ENCODE measurements at regions not wholly inside any gene's neighbourhood (a gene's known extent, or its start where the extent isn't known, plus 50 kb on each side); places are given as distances from the start of the nearest gene placed in this dataset.

DNA sequence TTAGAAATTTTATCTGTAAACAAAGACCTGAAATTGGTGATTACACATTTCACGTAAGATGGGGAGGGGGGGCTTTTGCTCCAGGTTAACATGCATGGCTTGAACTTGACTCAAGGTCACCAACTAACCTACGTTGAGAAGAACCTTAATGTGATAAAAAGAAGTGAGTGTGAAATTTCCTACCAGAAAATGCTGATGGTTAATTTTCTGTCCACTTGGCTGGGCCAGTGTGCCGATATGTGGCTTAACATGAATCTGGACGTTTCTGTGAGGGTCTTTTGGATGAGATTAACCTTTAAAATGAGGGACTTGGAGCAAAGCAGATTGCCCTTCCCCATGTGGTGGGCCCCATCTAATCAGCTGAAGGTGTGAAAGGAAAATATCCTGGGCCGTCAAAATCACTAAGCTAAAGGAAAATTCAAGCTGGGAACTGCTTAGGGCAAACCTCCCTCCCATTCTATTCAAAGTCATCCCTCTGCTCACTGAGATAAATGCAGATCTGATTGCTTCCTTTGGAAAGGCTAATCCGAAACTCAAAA lies 107.3 kb upstream of the ENPP6 start:
- DNase-seq (ENCODE audit: extremely low spot score), result no peak
- ChIA-PET POLR2A (no interaction called here), CTCF (interaction anchor here (0.6 kb wide), 1 partner anchor 181 kb away, joined by 3 read pairs; no protein-coding TSS in a partner anchor)
- TF ChIP-seq BHLHE40 (IDR thresholded peaks at IDR 0.05; ENCODE audit: borderline replicate concordance) (no peak), FOXK2 (IDR thresholded peaks at IDR 0.05) (no peak), HDGF (IDR thresholded peaks at IDR 0.05; ENCODE audit: borderline replicate concordance) (no peak), ZNF384 (IDR thresholded peaks at IDR 0.05) (no peak), FOXM1 (IDR thresholded peaks at IDR 0.05; ENCODE audit: borderline replicate concordance) (no peak), LEF1 (IDR thresholded peaks at IDR 0.05; ENCODE audit: borderline replicate concordance) (no peak), L3MBTL2 (conservative IDR thresholded peaks at IDR 0.05) (no peak), ELF4 (IDR thresholded peaks at IDR 0.05) (no peak), FOXA1 (IDR thresholded peaks at IDR 0.05) (no peak), TARDBP (IDR thresholded peaks at IDR 0.05) (no peak), PKNOX1 (IDR thresholded peaks at IDR 0.05) (no peak), SUZ12 (IDR thresholded peaks at IDR 0.05) (no peak), SP1 (IDR thresholded peaks at IDR 0.05) (no peak)

DNA sequence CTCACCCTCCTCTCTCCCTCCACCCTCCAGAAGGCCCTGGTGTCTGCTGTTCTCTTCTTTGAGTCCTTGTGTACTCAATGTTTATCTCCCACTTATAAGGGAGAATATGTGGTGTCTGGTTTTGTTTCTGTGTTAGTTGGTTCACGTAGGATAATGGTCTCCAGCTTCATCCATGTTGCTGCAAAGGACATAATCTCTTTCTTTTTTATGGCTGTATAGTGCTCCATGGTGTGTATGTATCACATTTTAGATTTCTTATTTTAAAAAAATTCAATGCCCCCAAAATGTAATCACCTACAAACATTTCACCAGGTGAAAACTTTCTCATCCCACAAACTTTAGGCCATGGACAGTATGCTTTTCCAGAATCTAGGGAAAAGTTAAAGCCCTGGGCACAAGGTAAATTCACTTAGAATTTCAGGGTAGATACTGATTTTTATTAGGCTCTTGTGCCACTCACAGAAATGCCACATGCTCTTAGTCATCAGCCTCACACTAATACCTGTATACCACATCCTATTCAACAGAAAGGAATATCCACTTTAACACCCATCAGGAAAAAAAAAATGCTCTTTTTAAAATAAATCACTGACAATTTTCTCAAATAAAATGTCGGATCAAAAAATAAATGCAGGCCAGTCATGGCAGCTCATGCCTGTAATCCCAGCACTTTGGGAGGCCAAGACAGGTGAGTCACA lies 104.8 kb upstream of the ENPP6 start:
- TF ChIP-seq FOXM1 (IDR thresholded peaks at IDR 0.05; ENCODE audit: borderline replicate concordance) (no peak), TARDBP (IDR thresholded peaks at IDR 0.05) (no peak), ELF4 (IDR thresholded peaks at IDR 0.05) (no peak), PKNOX1 (IDR thresholded peaks at IDR 0.05) (no peak), FOXA1 (IDR thresholded peaks at IDR 0.05) (no peak), HDGF (IDR thresholded peaks at IDR 0.05; ENCODE audit: borderline replicate concordance) (no peak), FOXK2 (IDR thresholded peaks at IDR 0.05) (no peak), L3MBTL2 (conservative IDR thresholded peaks at IDR 0.05) (no peak)
- ChIA-PET POLR2A (no interaction called here), CTCF (no interaction called here)
- DNase-seq (ENCODE audit: extremely low spot score), result no peak

DNA sequence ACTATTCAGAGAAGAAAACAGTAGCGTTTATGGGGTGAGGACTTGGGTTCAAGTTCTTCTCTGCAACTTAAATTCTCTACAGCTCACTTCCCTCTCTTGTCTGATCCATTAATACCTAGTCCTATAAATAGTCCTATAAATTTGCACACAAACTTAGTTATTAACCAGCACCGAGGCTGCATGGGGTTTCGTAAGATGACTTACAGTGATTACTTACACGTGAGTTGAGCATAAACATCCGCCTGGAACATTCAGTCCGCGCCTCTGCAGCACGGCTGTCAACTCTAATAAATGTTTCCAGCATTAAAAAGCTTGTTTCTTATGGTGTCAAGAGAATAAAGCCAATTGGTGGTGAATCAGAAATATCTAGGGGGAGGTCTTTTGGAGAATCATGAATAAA lies 103.0 kb upstream of the ENPP6 start:
- ChIA-PET CTCF (no interaction called here), POLR2A (no interaction called here)
- no peak for DNase-seq (ENCODE audit: extremely low spot score)
- TF ChIP-seq L3MBTL2 (conservative IDR thresholded peaks at IDR 0.05), result no peak

DNA sequence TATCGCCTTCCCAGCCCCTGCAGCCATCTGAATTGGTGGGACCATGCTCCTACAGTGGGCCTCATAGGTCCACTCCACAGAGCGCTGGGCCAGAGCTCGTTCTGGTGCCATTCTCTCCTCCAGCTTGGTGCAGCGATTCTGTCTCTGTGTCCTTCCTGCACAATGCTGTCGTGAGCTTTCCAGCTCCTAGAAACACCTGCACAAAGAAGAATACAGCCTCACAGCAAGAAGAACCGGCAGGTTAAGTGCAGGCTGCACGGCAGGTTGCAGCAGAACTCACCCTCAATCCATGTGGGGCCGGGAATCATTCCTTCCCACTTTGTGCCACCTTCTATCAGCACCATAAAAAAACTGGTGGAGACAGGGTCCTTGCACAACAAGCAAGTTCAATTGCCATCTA lies 101.2 kb upstream of the ENPP6 start:
- TF ChIP-seq SP1 (IDR thresholded peaks at IDR 0.05), result no peak
- no peak for TF ChIP-seq ELF4 (IDR thresholded peaks at IDR 0.05)
- TF ChIP-seq CTBP1 (IDR thresholded peaks at IDR 0.05; ENCODE audit: borderline replicate concordance), result no peak
- TF ChIP-seq FOXK2 (IDR thresholded peaks at IDR 0.05), result no peak
- TF ChIP-seq FOXA1 (IDR thresholded peaks at IDR 0.05), result no peak
- CTCF ChIA-PET, result interaction anchor here (0.6 kb wide), 1 partner anchor 73 kb away, joined by 16 read pairs; no protein-coding TSS in a partner anchor
- DNase-seq (ENCODE audit: extremely low spot score), result no peak
- POLR2A ChIA-PET, result interaction anchor here (1.4 kb wide), 1 partner anchor 25 kb away, joined by 4 read pairs; no protein-coding TSS in a partner anchor

GRCh38 chr4:184317234-184317918 lies 99.7 kb upstream of the ENPP6 start:
- CTCF ChIA-PET, result no interaction called here
- DNase-seq (ENCODE audit: extremely low spot score), result no peak
- TF ChIP-seq TARDBP (IDR thresholded peaks at IDR 0.05) (no peak), ZNF384 (IDR thresholded peaks at IDR 0.05) (no peak), L3MBTL2 (conservative IDR thresholded peaks at IDR 0.05) (no peak)
- POLR2A ChIA-PET, result no interaction called here

DNA sequence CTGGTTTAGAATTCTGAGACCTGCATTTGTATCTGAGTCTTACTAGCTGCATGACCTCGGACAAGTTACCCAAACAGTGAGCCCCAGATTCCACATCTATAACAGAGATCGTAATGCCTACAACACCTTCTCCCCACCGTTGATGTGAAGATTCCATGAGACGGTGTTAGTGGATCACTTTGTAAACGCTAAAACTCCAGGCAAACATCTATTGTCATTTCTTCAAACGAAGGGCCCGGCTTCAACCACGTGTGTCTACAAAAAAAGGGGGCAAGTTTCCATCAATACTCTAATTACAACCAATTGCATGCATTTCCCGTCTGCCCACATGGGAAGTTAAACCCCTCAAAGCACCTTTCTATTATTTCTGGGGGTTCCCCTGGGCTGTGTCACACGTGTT lies 99.1 kb upstream of the ENPP6 start:
- POLR2A ChIA-PET, result no interaction called here
- DNase-seq (ENCODE audit: extremely low spot score), result no peak
- CTCF ChIA-PET, result no interaction called here
- TF ChIP-seq HDGF (IDR thresholded peaks at IDR 0.05; ENCODE audit: borderline replicate concordance), result no peak
- no peak for TF ChIP-seq BHLHE40 (IDR thresholded peaks at IDR 0.05; ENCODE audit: borderline replicate concordance)
- no peak for TF ChIP-seq L3MBTL2 (conservative IDR thresholded peaks at IDR 0.05)
- no peak for TF ChIP-seq CTBP1 (IDR thresholded peaks at IDR 0.05; ENCODE audit: borderline replicate concordance)
- no peak for TF ChIP-seq FOXK2 (IDR thresholded peaks at IDR 0.05)
- TF ChIP-seq ARNT (IDR thresholded peaks at IDR 0.05), result no peak
- TF ChIP-seq SP1 (IDR thresholded peaks at IDR 0.05), result no peak
- no peak for TF ChIP-seq ZNF384 (IDR thresholded peaks at IDR 0.05)
- TF ChIP-seq FOXM1 (IDR thresholded peaks at IDR 0.05; ENCODE audit: borderline replicate concordance), result no peak
- TF ChIP-seq SUZ12 (IDR thresholded peaks at IDR 0.05), result no peak
- TF ChIP-seq NFRKB (IDR thresholded peaks at IDR 0.05), result no peak
- TF ChIP-seq PKNOX1 (IDR thresholded peaks at IDR 0.05), result no peak
- TF ChIP-seq LEF1 (IDR thresholded peaks at IDR 0.05; ENCODE audit: borderline replicate concordance), result no peak
- no peak for TF ChIP-seq ELF4 (IDR thresholded peaks at IDR 0.05)
